ENCODE measurements at regions not wholly inside any gene's neighbourhood (a gene's known extent, or its start where the extent isn't known, plus 50 kb on each side); places are given as distances from the start of the nearest gene placed in this dataset.

DNA sequence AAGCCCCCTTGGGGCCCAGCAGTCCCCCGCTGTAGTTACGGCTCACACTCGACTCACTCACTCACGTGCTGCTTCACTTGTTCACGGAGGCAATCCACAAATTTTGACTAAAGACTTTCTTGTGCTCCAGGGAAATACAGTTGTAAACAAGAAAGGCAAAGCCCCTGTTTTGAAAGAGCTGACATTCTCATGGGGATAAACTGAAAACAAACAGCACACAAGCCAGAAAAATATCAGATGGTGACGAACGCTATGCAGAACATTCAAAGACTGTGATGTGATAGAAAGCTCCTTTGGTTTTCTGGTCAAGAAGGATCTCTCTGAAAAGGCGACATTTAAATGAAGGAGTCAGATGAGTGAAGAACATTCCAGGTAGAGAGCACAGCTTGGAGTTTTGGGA is 385.3 kb upstream of the SMIM21 start:
- Histone ChIP-seq H2AFZ (ENCODE audit: insufficient read depth, low read depth, low read length, poor library complexity, severe bottlenecking) (no peak overlapping the region), H3K4me1 (ENCODE audit: control insufficient read depth in 1 of 2, insufficient read depth in 2 of 2, low read length in 2 of 2) (no peaks in the 10 kb centered on the region), H3K27me3 (ENCODE audit: control insufficient read depth in 2 of 2, insufficient read depth in 2 of 2, low read length in 2 of 2) (no peaks in the 10 kb centered on the region), H3K9me3 (replicated peaks in 1 of 2; ENCODE audit: control insufficient read depth in 1 of 2, insufficient read depth in 1 of 2, low read length in 2 of 2) (peaks cover 0 to 4% of the 10 kb centered on the region in 2 donors), H3K4me3 (replicated peaks in 1 of 3; ENCODE audit: low read depth in 2 of 3, low read length in 3 of 3) (no peak overlapping the region), H3K4me2 (replicated peaks; ENCODE audit: extremely low read depth, low read length, poor library complexity, severe bottlenecking) (no peak overlapping the region), H3K9ac (ENCODE audit: insufficient read depth, low read length, poor library complexity, severe bottlenecking) (no peak overlapping the region), H3K36me3 (replicated peaks in 1 of 2; ENCODE audit: control insufficient read depth in 1 of 2, insufficient read depth in 2 of 2, low read length in 2 of 2) (no peaks in the 10 kb centered on the region), H3K79me2 (ENCODE audit: insufficient read depth, low read length) (no peaks in the 10 kb centered on the region), H3K27ac (ENCODE audit: low read depth in 1 of 2, low read length in 2 of 2) (no peak overlapping the region), H4K20me1 (ENCODE audit: insufficient read depth, low read length) (no peaks in the 10 kb centered on the region)
- TF ChIP-seq, protein P1, sequence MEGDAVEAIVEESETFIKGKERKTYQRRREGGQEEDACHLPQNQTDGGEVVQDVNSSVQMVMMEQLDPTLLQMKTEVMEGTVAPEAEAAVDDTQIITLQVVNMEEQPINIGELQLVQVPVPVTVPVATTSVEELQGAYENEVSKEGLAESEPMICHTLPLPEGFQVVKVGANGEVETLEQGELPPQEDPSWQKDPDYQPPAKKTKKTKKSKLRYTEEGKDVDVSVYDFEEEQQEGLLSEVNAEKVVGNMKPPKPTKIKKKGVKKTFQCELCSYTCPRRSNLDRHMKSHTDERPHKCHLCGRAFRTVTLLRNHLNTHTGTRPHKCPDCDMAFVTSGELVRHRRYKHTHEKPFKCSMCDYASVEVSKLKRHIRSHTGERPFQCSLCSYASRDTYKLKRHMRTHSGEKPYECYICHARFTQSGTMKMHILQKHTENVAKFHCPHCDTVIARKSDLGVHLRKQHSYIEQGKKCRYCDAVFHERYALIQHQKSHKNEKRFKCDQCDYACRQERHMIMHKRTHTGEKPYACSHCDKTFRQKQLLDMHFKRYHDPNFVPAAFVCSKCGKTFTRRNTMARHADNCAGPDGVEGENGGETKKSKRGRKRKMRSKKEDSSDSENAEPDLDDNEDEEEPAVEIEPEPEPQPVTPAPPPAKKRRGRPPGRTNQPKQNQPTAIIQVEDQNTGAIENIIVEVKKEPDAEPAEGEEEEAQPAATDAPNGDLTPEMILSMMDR (IDR thresholded peaks at IDR 0.05), result no peak
- WGBS (ENCODE audit: insufficient coverage), result 94% methylated on average over 8 of the region's 8 CpGs
- Mint-ChIP-seq H3K27ac (no peak overlapping the region), H3K9me3 (peaks cover 0 to 10% (median 2%) of the 10 kb centered on the region in 7 donors), H3K27me3 (ENCODE audit: low read depth in 3 of 3) (peaks cover 0 to 2% (median 2%) of the 10 kb centered on the region in 3 donors), H3K4me3 (no peak overlapping the region), H3K36me3 (no peaks in the 10 kb centered on the region), H3K4me1 (no peaks in the 10 kb centered on the region)
- DNase-seq, result no peak
- intact Hi-C loops (cut with micrococcal nuclease), result no loop called here

DNA sequence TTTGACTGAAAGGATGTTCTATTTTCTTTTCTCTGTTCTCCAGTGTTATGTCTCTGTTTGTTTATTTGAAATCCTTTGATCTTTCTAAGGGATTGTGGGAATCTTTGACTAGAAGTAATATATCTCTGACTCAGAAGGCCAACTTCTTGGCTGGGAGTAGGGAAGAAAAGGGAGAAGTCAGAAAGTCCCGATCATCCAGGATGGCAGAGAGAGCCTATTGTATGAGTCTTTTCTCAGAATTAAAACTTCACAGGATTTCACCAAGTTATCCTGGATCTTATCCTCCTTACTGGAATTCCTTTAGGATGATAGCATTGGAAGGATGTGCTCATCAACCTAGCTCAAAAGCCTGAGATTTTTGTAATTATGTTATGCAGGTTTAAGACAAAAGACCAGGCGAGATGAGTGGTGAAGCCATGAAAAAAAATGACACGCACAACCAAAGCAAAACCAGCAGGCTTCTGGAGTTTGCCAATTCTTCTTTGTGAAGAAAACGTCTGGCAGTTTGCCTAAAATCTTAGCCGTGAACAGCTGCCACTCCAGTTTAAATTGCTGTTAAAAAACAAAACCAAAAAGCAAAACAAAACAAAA is 383.6 kb upstream of the SMIM21 start:
- Histone ChIP-seq H3K4me3 (replicated peaks in 1 of 3; ENCODE audit: low read depth in 2 of 3, low read length in 3 of 3) (no peak overlapping the region), H3K4me1 (ENCODE audit: control insufficient read depth in 1 of 2, insufficient read depth in 2 of 2, low read length in 2 of 2) (no peaks in the 10 kb centered on the region), H3K36me3 (replicated peaks in 1 of 2; ENCODE audit: control insufficient read depth in 1 of 2, insufficient read depth in 2 of 2, low read length in 2 of 2) (no peaks in the 10 kb centered on the region), H4K20me1 (ENCODE audit: insufficient read depth, low read length) (no peaks in the 10 kb centered on the region), H3K9ac (ENCODE audit: insufficient read depth, low read length, poor library complexity, severe bottlenecking) (no peak overlapping the region), H3K27me3 (ENCODE audit: control insufficient read depth in 2 of 2, insufficient read depth in 2 of 2, low read length in 2 of 2) (no peaks in the 10 kb centered on the region), H3K4me2 (replicated peaks; ENCODE audit: extremely low read depth, low read length, poor library complexity, severe bottlenecking) (no peak overlapping the region), H3K79me2 (ENCODE audit: insufficient read depth, low read length) (no peaks in the 10 kb centered on the region), H2AFZ (ENCODE audit: insufficient read depth, low read depth, low read length, poor library complexity, severe bottlenecking) (no peak overlapping the region), H3K9me3 (replicated peaks in 1 of 2; ENCODE audit: control insufficient read depth in 1 of 2, insufficient read depth in 1 of 2, low read length in 2 of 2) (peaks cover 0 to 4% of the 10 kb centered on the region in 2 donors), H3K27ac (ENCODE audit: low read depth in 1 of 2, low read length in 2 of 2) (no peak overlapping the region)
- H3K9me3 Mint-ChIP-seq, result peaks cover 0 to 10% (median 2%) of the 10 kb centered on the region in 7 donors
- WGBS (ENCODE audit: insufficient coverage), result 100% methylated on average over 4 of the region's 5 CpGs
- intact Hi-C loops (cut with micrococcal nuclease), result no loop called here
- peaks cover 0 to 2% (median 2%) of the 10 kb centered on the region in 3 donors for H3K27me3 Mint-ChIP-seq (ENCODE audit: low read depth in 3 of 3)
- no peaks in the 10 kb centered on the region for H3K4me1 Mint-ChIP-seq
- DNase-seq, result no peak
- H3K4me3 Mint-ChIP-seq, result no peak overlapping the region
- TF ChIP-seq, protein P1 (IDR thresholded peaks at IDR 0.05), result no peak
- H3K36me3 Mint-ChIP-seq, result no peaks in the 10 kb centered on the region
- no peak overlapping the region for H3K27ac Mint-ChIP-seq
